K562 (cell line): ENCODE measurements at regions not wholly inside any gene's neighbourhood (a gene's known extent, or its start where the extent isn't known, plus 50 kb on each side); places are given as distances from the start of the nearest gene placed in this dataset.

ENCODE experiments used
- ATAC-seq: fragments of 200-7000 bp; cut with Tn5 transposase; 3 replicates; pipeline ENCODE4 v1.9.1; 2020; ENCODE audit warnings: moderate library complexity
- BruUV-seq: library from RNA; stranded (reverse); fragments of 400-500 nt; replicated peaks from 2 replicates; lab custom pipeline; 2021; lab: Mats Ljungman, UMichigan
- CTCF ChIA-PET: fragments of 300-600 bp; formaldehyde crosslinking; extraction: SDS; loops from one replicate; lab custom pipeline; 2021; ENCODE audit warnings: low intra/inter-chr PET ratio; lab: Yijun Ruan, JAX
- POLR2A ChIA-PET: fragments of 300-600, 350-650 bp; sonication (Branson Sonifier 250); formaldehyde crosslinking; extraction: SDS; loops from one replicate; lab custom pipeline; 2021; ENCODE audit warnings: antibody characterized with exemption, inconsistent platforms; lab: Yijun Ruan, JAX
- DNase-seq, 4 experiments: peaks; one replicate each; pipeline versions ENCODE4 v3.0.0 to v3.0.0-alpha.2; 2011 to 2018; ENCODE audit warnings: low spot score in 3 of 4, mixed read lengths in 3 of 4; ENCODE audit errors: extremely low read depth in 1 of 4
- FAIRE-seq: peaks from 2 replicates; lab custom pipeline; 2011; peaks lifted over from hg19 to GRCh38; lab: Jason Lieb, UNC
- H2AFZ ChIP-seq: 2 replicates; pipeline ENCODE4 v1.6.0; 2011; ENCODE audit warnings: low read depth, low read length, control low read depth, inconsistent platforms
- H3K27ac ChIP-seq: fragments of 200-600 bp; 3 replicates; pipeline ENCODE4 v1.8.0; 2011; ENCODE audit warnings: low read depth, mild to moderate bottlenecking, control low read depth, inconsistent platforms, low read length, moderate library complexity, mixed read lengths; ENCODE audit errors: extremely low read depth
- H3K27me3 ChIP-seq, 2 experiments: fragments of 300-600 bp in 1 of 2; 2 replicates in 1 of 2; 3 replicates in 1 of 2; pipeline versions ENCODE4 v1.6.0 to v1.8.0; 2011; ENCODE audit warnings: inconsistent platforms in 2 of 2, low read length in 2 of 2, mild to moderate bottlenecking in 1 of 2, mixed read lengths in 1 of 2, moderate library complexity in 1 of 2; ENCODE audit not compliant: control insufficient read depth in 2 of 2, insufficient read depth in 2 of 2
- H3K36me3 ChIP-seq: fragments of 300-600 bp; 3 replicates; pipeline ENCODE4 v1.8.0; 2011; ENCODE audit warnings: mild to moderate bottlenecking, low read length, inconsistent platforms; ENCODE audit not compliant: control insufficient read depth, insufficient read depth
- H3K4me1 ChIP-seq, 2 experiments: fragments of 200-600 bp in 1 of 2; replicated peaks in 1 of 2; 2 replicates in 1 of 2; 3 replicates in 1 of 2; pipeline versions ENCODE4 v1.5.1 to v1.8.0; 2011; ENCODE audit warnings: inconsistent platforms in 2 of 2, low read length in 2 of 2, mild to moderate bottlenecking in 1 of 2, mixed read lengths in 1 of 2, moderate library complexity in 1 of 2; ENCODE audit not compliant: control insufficient read depth in 2 of 2, insufficient read depth in 2 of 2
- H3K4me2 ChIP-seq: 2 replicates; pipeline ENCODE4 v1.6.1; 2011; ENCODE audit warnings: low read length, control low read depth, inconsistent platforms, mixed read lengths; ENCODE audit not compliant: insufficient read depth
- H3K4me3 ChIP-seq: fragments of 200-600 bp; sonication (generic), shearing (Covaris generic); 2 replicates; pipeline ENCODE4 v1.5.1; 2016; ENCODE audit warnings: control low read depth, inconsistent platforms
- H3K79me2 ChIP-seq: fragments of 200-600 bp; 3 replicates; pipeline ENCODE4 v1.8.0; 2011; ENCODE audit warnings: low read length, inconsistent platforms; ENCODE audit not compliant: control insufficient read depth, insufficient read depth
- H3K9ac ChIP-seq, 2 experiments: 2 replicates each; pipeline versions ENCODE4 v1.6.0 to v1.6.1; 2011; ENCODE audit warnings: low read depth in 2 of 2, low read length in 2 of 2, control low read depth in 1 of 2, inconsistent platforms in 1 of 2, mild to moderate bottlenecking in 1 of 2, mixed read lengths in 1 of 2; ENCODE audit not compliant: insufficient read depth in 1 of 2
- H3K9me1 ChIP-seq: one replicate; pipeline ENCODE4 v1.6.0; 2011; ENCODE audit warnings: inconsistent platforms, mild to moderate bottlenecking, low read length, moderate library complexity; ENCODE audit not compliant: control insufficient read depth, insufficient read depth
- H3K9me3 ChIP-seq: replicated peaks from 2 replicates; pipeline ENCODE4 v1.5.1; 2011; ENCODE audit warnings: low read depth, low read length, inconsistent platforms; ENCODE audit not compliant: control insufficient read depth, insufficient read depth
- H4K20me1 ChIP-seq: replicated peaks from 2 replicates; pipeline ENCODE4 v1.6.1; 2011; ENCODE audit warnings: low read length, inconsistent platforms, mixed read lengths; ENCODE audit not compliant: control insufficient read depth, insufficient read depth
- ATF3 ChIP-seq, 2 experiments: fragments of 450-650 bp in 1 of 2; sonication (generic) in 1 of 2; formaldehyde crosslinking in 1 of 2; IDR thresholded peaks in 1 of 2; conservative IDR thresholded peaks in 1 of 2; 2 replicates each; pipeline versions ENCODE4 v1.6.1 to v1.8.1; 2016 to 2023; ENCODE audit warnings: mild to moderate bottlenecking in 2 of 2, moderate library complexity in 2 of 2, inconsistent platforms in 1 of 2, missing genetic modification reagents in 1 of 2
- CEBPG ChIP-seq, 3 experiments: fragments of 200-800 bp in 1 of 3; sonication (Bioruptor generic) in 1 of 3; sonication (generic) in 1 of 3; formaldehyde crosslinking in 1 of 3; IDR thresholded peaks in 2 of 3; conservative IDR thresholded peaks in 1 of 3; 2 replicates each; pipeline versions ENCODE4 v1.6.1 to v1.8.0; 2016 to 2022; ENCODE audit warnings: missing compliant biosample characterization in 2 of 3, missing genetic modification characterization in 2 of 3, mild to moderate bottlenecking in 1 of 3, missing genetic modification reagents in 1 of 3
- E4F1 ChIP-seq: fragments of 250-450 bp; sonication (Bioruptor Pico); IDR thresholded peaks from 2 replicates; pipeline ENCODE4 v1.5.0; 2021; ENCODE audit warnings: mild to moderate bottlenecking, borderline replicate concordance
- ESRRA ChIP-seq: fragments of 450-650 bp; IDR thresholded peaks from 2 replicates; pipeline ENCODE4 v1.6.1; 2014; ENCODE audit warnings: low read depth, mild to moderate bottlenecking, moderate library complexity, borderline replicate concordance
- ETS2 ChIP-seq: IDR thresholded peaks from 2 replicates; pipeline ENCODE4 v1.6.1; 2016; ENCODE audit warnings: borderline replicate concordance, missing genetic modification characterization, mild to moderate bottlenecking, moderate library complexity, missing compliant biosample characterization; ENCODE audit not compliant: poor library complexity, severe bottlenecking
- MAFG ChIP-seq: fragments of 450-650 bp; conservative IDR thresholded peaks from 2 replicates; pipeline ENCODE4 v1.6.1; 2016; ENCODE audit warnings: missing genetic modification characterization, missing compliant biosample characterization
- MLLT1 ChIP-seq, 2 experiments: fragments of 450-650 bp; IDR thresholded peaks; 2 replicates each; pipeline ENCODE4 v1.6.1; 2016
- RAD51 ChIP-seq: fragments of 450-650 bp; IDR thresholded peaks from 2 replicates; pipeline ENCODE4 v1.7.1; 2016; ENCODE audit warnings: low read depth, mild to moderate bottlenecking, borderline replicate concordance
- SMARCA5 ChIP-seq: fragments of 450-650 bp; IDR thresholded peaks from 2 replicates; pipeline ENCODE4 v1.6.1; 2016
- WGBS: fragments of 100-300 bp; shearing (Covaris generic); methylation state at CpG from one replicate; pipeline ENCODE4 v1.1.6; 2016; ENCODE audit warnings: low coverage, mixed read lengths; ENCODE audit not compliant: insufficient coverage; ENCODE audit errors: missing lambda C conversion rate; 5-methylcytosine and 5-hydroxymethylcytosine counted together
- in situ Hi-C: fragments of 300-500 bp; cut with MboI; formaldehyde crosslinking; loops from 4 replicates; pipeline ENCODE4 v1.15.0; 2018; ENCODE audit warnings: inconsistent platforms, mixed read lengths
- intact Hi-C: fragments of 100-400 bp; cut with micrococcal nuclease; formaldehyde crosslinking; loops from 2 replicates; pipeline ENCODE4 v1.14.2; 2022

- Histone ChIP-seq H3K27ac (no peak overlapping the region), H3K4me2 (no peak overlapping the region), H3K4me3 (no peak overlapping the region), H3K9me3 (no peaks in the 10 kb centered on the region), H3K9ac (no peak overlapping the region), H4K20me1 (peaks cover 5% of the 10 kb centered on the region; the same call in 1 of the 2 replicates), H3K9me1 (no peaks in the 10 kb centered on the region), H3K27me3 (peaks cover 11 to 30% of the 10 kb centered on the region in 2 experiments), H3K79me2 (no peaks in the 10 kb centered on the region), H3K36me3 (no peaks in the 10 kb centered on the region), H2AFZ (no peak overlapping the region), H3K4me1 (peaks cover 2 to 3% of the 10 kb centered on the region in 2 experiments; a peak in 2 of 5 replicates)
- in situ Hi-C loops: no loop called here
- FAIRE-seq (no peak), ATAC-seq (peak; percentile 40; the same call in 1 of the 3 replicates), DNase-seq (no peak)
- ChIA-PET CTCF (no interaction called here), POLR2A (no interaction called here)
- intact Hi-C loops: no loop called here
- TF ChIP-seq ESRRA (peak; percentile 48; the same call in 1 of the 2 replicates), ETS2 (tag) (no peak), MAFG (tag) (no peak), ATF3 (IDR thresholded peaks at IDR 0.05) (0 out of 2 replicates have a peak, but pooled peaks have one; percentile 19), ATF3 (CRISPR knock-in tag; conservative IDR thresholded peaks at IDR 0.05) (no peak), SMARCA5 (no peak), CEBPG (CRISPR knock-in tag; IDR thresholded peaks at IDR 0.05) (0 out of 2 replicates have a peak, but pooled peaks have one; percentile 44), CEBPG (tag; conservative IDR thresholded peaks at IDR 0.05 in 1 of 2, IDR thresholded peaks at IDR 0.05 in 1 of 2) (peak; percentile 37 to 52; a peak in 2 of 4 replicates), E4F1 (no peak), RAD51 (no peak), MLLT1 (IDR thresholded peaks at IDR 0.05) (no peak)
- WGBS: 23% methylated on average over 16 of the region's 16 CpGs
- no TSS peak for BruUV-seq
These were observed 88.0 kb upstream of the F3 start for GRCh38 chr1:94629259-94630181.
